B cell (primary cell): ENCODE measurements at regions not wholly inside any gene's neighbourhood (a gene's known extent, or its start where the extent isn't known, plus 50 kb on each side); places are given as distances from the start of the nearest gene placed in this dataset.

Experiments
- ATAC-seq: fragments of 200-7000 bp; cut with Tn5 transposase; one replicate; pipeline ENCODE4 v1.10.0; 2021; ENCODE audit warnings: low read depth, mild to moderate bottlenecking, moderate number of reproducible peaks, moderate library complexity
- CTCF ChIA-PET: fragments of 350-600 bp; sonication (Branson Sonifier 250); formaldehyde crosslinking; loops from one replicate; lab custom pipeline; 2021; ENCODE audit warnings: antibody characterized with exemption, inconsistent platforms; lab: Charles Lee
- POLR2A ChIA-PET: fragments of 350-600 bp; sonication (Branson Sonifier 250); formaldehyde crosslinking; loops from one replicate; lab custom pipeline; 2021; ENCODE audit warnings: antibody characterized with exemption; lab: Charles Lee
- DNase-seq: peaks from one replicate; pipeline ENCODE4 v3.0.0; 2013
- H2AFZ ChIP-seq: 2 replicates; pipeline ENCODE4 v1.6.1; 2012; ENCODE audit warnings: mild to moderate bottlenecking, low read depth, low read length; ENCODE audit not compliant: insufficient read depth, poor library complexity, severe bottlenecking
- H3K27ac ChIP-seq, 2 donors: 1 replicate in 1 of 2; 2 replicates in 1 of 2; pipeline ENCODE4 v1.5.1; 2012 to 2013; ENCODE audit warnings: low read length in 2 of 2, mild to moderate bottlenecking in 2 of 2, moderate library complexity in 1 of 2
- H3K27me3 ChIP-seq, 4 experiments: fragments of 200-600 bp in 1 of 4; sonication (generic) in 1 of 4; replicated peaks in 1 of 4; 1 replicate in 2 of 4; 2 replicates in 2 of 4; pipeline versions ENCODE4 v1.6.1 to v1.7.0; 2013 to 2016; ENCODE audit warnings: low read length in 3 of 4, mild to moderate bottlenecking in 2 of 4, mixed read lengths in 1 of 4, moderate library complexity in 1 of 4; ENCODE audit not compliant: insufficient read depth in 4 of 4, control insufficient read depth in 3 of 4; ENCODE audit errors: control extremely low read depth in 1 of 4
- H3K36me3 ChIP-seq, 2 experiments: replicated peaks in 1 of 2; 1 replicate in 1 of 2; 2 replicates in 1 of 2; pipeline versions ENCODE4 v1.6.1 to v1.7.1; 2013; ENCODE audit warnings: low read length in 1 of 2; ENCODE audit not compliant: insufficient read depth in 2 of 2, control insufficient read depth in 1 of 2; ENCODE audit errors: control extremely low read depth in 1 of 2, extremely low read depth in 1 of 2
- H3K4me1 ChIP-seq, 2 donors: fragments of 200-600 bp in 1 of 2; sonication (generic) in 1 of 2; 1 replicate in 1 of 2; 2 replicates in 1 of 2; pipeline versions ENCODE4 v1.5.1 to v1.6.1; 2013 to 2017; ENCODE audit warnings: low read length in 2 of 2; ENCODE audit not compliant: control insufficient read depth in 2 of 2, insufficient read depth in 2 of 2
- H3K4me2 ChIP-seq: replicated peaks from 2 replicates; pipeline ENCODE3; 2012; ENCODE audit warnings: mild to moderate bottlenecking, low read depth, low read length; ENCODE audit not compliant: poor library complexity, severe bottlenecking
- H3K4me3 ChIP-seq, 5 experiments: fragments of 200-600 bp in 1 of 5; sonication (generic) in 1 of 5; 1 replicate in 3 of 5; 2 replicates in 2 of 5; pipeline versions ENCODE4 v1.5.1 to v1.7.0; 2011 to 2016; ENCODE audit warnings: low read length in 4 of 5, mild to moderate bottlenecking in 4 of 5, low read depth in 2 of 5, control low read depth in 1 of 5, moderate library complexity in 1 of 5; ENCODE audit not compliant: insufficient read depth in 1 of 5; ENCODE audit errors: control extremely low read depth in 1 of 5, extremely low read depth in 1 of 5
- H3K79me2 ChIP-seq: fragments of 200-600 bp; sonication (generic); one replicate; pipeline ENCODE4 v1.6.0; 2016; ENCODE audit warnings: low read length; ENCODE audit not compliant: control insufficient read depth, insufficient read depth
- H3K9ac ChIP-seq: fragments of 200-600 bp; sonication (generic); 2 replicates; pipeline ENCODE4 v1.6.1; 2017; ENCODE audit warnings: mild to moderate bottlenecking, low read length, moderate library complexity
- H3K9me3 ChIP-seq, 3 donors: one replicate each; pipeline versions ENCODE4 v1.6.1 to v1.7.1; 2013; ENCODE audit warnings: low read length in 2 of 3; ENCODE audit not compliant: control insufficient read depth in 2 of 3, insufficient read depth in 1 of 3; ENCODE audit errors: control extremely low read depth in 1 of 3
- H4K20me1 ChIP-seq: 2 replicates; pipeline ENCODE4 v1.6.0; 2012; ENCODE audit warnings: mild to moderate bottlenecking, low read length; ENCODE audit not compliant: insufficient read depth, control insufficient read depth, poor library complexity, severe bottlenecking
- H3K27ac Mint-ChIP-seq: one replicate; pipeline ENCODE4 v1.8.0; 2021; ENCODE audit warnings: mixed read lengths
- H3K27me3 Mint-ChIP-seq: one replicate; pipeline ENCODE4 v1.8.0; 2021; ENCODE audit warnings: mixed read lengths
- H3K4me1 Mint-ChIP-seq: one replicate; pipeline ENCODE4 v1.8.0; 2021; ENCODE audit warnings: mixed read lengths
- H3K4me3 Mint-ChIP-seq: one replicate; pipeline ENCODE4 v1.8.0; 2021; ENCODE audit warnings: mixed read lengths
- H3K9me3 Mint-ChIP-seq: one replicate; pipeline ENCODE4 v1.8.0; 2022; ENCODE audit warnings: mixed read lengths; ENCODE audit not compliant: insufficient read depth
- CTCF ChIP-seq: fragments of 200-600 bp; IDR thresholded peaks from one replicate; pipeline ENCODE4 v1.8.0; 2022; ENCODE audit warnings: antibody characterized with exemption, mild to moderate bottlenecking
- EZH2 ChIP-seq: IDR thresholded peaks from 2 replicates; pipeline ENCODE4 v1.6.1; 2012; ENCODE audit warnings: borderline replicate concordance, low read depth, mild to moderate bottlenecking, moderate library complexity, low read length; ENCODE audit not compliant: insufficient read depth, poor library complexity, severe bottlenecking
- WGBS: methylation state at CpG from one replicate; pipeline ENCODE4 v1.1.5; 2013; ENCODE audit warnings: missing lambda C conversion rate; ENCODE audit not compliant: insufficient coverage; 5-methylcytosine and 5-hydroxymethylcytosine counted together
- intact Hi-C: fragments of 100-400 bp; cut with micrococcal nuclease; formaldehyde crosslinking; loops from one replicate; pipeline ENCODE4 v1.10.0; 2022

- no peak overlapping the region for H3K4me2 ChIP-seq
- no peaks in the 10 kb centered on the region for H3K27me3 ChIP-seq
- Mint-ChIP-seq H3K27me3 (no peaks in the 10 kb centered on the region), H3K4me1 (no peaks in the 10 kb centered on the region), H3K27ac (no peak overlapping the region), H3K9me3 (no peaks in the 10 kb centered on the region), H3K4me3 (no peak overlapping the region)
- no peak overlapping the region for H3K4me3 ChIP-seq
- H3K4me1 ChIP-seq: no peaks in the 10 kb centered on the region
- no peak overlapping the region for H2AFZ ChIP-seq
- ATAC-seq (no peak), DNase-seq (no peak)
- H3K27ac ChIP-seq: no peak overlapping the region
- H3K9ac ChIP-seq: no peak overlapping the region
- 60% methylated on average over 2 of the region's 4 CpGs for WGBS
- H3K79me2 ChIP-seq: no peaks in the 10 kb centered on the region
- POLR2A ChIA-PET: no interaction called here
- CTCF ChIA-PET: no interaction called here
- TF ChIP-seq EZH2: no peak
- no peak for TF ChIP-seq CTCF
- no peaks in the 10 kb centered on the region for H3K36me3 ChIP-seq
- peaks cover 0 to 4% (median 0%) of the 10 kb centered on the region in 3 donors for H3K9me3 ChIP-seq
- H4K20me1 ChIP-seq: no peaks in the 10 kb centered on the region
- intact Hi-C loops: no loop called here
These were observed 497.1 kb upstream of the EDIL3 start for GRCh38 chr5:84881737-84882136.

GRCh38 chr5:84874196-84874595 is 489.5 kb upstream of the EDIL3 start:
- TF ChIP-seq CTCF (no peak), EZH2 (no peak)
- Histone ChIP-seq H3K9me3 (peaks cover 0 to 4% (median 0%) of the 10 kb centered on the region in 3 donors), H3K9ac (no peak overlapping the region), H3K27me3 (no peaks in the 10 kb centered on the region), H3K27ac (no peak overlapping the region), H2AFZ (no peak overlapping the region), H3K4me2 (no peak overlapping the region), H3K4me3 (no peak overlapping the region), H4K20me1 (no peaks in the 10 kb centered on the region), H3K4me1 (no peaks in the 10 kb centered on the region), H3K79me2 (no peaks in the 10 kb centered on the region), H3K36me3 (no peaks in the 10 kb centered on the region)
- Mint-ChIP-seq H3K4me3 (no peak overlapping the region), H3K27me3 (no peaks in the 10 kb centered on the region), H3K27ac (no peak overlapping the region), H3K4me1 (no peaks in the 10 kb centered on the region), H3K9me3 (no peaks in the 10 kb centered on the region)
- CTCF ChIA-PET: no interaction called here
- DNase-seq (no peak), ATAC-seq (no peak)
- intact Hi-C loops: no loop called here
- POLR2A ChIA-PET: no interaction called here
